ENCODE measurements at regions not wholly inside any gene's neighbourhood (a gene's known extent, or its start where the extent isn't known, plus 50 kb on each side); places are given as distances from the start of the nearest gene placed in this dataset.
A peak's percentile ranks its signal among the peaks of the same experiment; 100 is the strongest.

DNA sequence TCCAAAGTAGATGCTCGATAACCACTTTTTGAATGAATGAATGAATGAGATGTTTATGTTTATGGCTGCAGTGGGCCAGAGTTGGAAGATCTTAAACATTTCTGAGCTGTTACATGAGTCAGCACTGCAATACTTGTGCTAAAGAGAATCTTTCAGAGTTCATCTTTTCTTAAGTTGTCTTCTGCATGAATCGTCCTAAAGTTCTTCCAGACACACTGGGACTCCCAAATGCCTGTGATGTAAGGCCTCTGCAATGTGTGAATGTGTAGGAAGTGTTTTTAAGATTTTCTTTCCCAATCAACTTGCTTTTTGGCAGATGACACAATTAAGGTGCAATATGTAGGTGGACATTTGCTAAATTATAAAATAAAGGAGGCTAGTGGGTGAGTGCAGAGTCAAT is 50.3 kb upstream of the TRIM9 start:
- no peak for FAIRE-seq

DNA sequence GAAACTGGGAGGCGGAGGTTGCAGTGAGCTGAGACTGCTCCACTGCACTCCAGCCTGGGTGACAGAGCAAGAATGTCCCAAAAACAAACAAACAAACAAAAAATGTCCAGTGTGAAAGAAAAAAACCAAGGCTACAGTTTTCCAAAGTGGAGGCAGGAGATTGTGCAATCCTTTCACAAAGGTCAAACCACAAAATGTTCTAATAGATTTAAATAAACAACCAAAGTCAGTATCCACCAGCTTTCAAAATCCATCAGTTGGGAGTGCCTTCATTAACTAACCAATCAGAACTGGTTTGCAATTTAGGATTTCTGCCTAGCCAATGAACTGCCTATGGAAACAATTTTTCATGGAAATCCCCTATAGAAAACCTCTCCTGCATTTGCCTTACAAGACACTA is 52.3 kb upstream of the TRIM9 start:
- FAIRE-seq, result no peak

DNA sequence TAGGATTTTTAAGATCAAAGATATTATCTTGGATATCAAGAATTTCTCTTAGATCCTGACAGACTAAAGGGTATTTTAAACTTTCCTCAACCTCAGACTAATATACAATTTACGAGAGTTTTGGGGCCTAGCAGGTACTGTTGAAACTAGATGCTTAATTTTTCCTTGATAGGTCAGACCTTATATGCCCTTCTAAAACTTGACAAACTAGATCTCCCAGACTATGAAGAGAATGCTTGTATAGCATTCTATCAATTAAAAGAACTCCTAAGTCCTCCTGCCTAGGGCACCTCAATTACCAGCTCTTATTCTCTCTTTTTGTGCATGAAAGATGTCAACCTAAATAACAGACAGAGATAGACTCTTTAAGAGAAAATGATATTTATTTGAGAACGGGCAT is 60.4 kb upstream of the TRIM9 start:
- no peak for FAIRE-seq

DNA sequence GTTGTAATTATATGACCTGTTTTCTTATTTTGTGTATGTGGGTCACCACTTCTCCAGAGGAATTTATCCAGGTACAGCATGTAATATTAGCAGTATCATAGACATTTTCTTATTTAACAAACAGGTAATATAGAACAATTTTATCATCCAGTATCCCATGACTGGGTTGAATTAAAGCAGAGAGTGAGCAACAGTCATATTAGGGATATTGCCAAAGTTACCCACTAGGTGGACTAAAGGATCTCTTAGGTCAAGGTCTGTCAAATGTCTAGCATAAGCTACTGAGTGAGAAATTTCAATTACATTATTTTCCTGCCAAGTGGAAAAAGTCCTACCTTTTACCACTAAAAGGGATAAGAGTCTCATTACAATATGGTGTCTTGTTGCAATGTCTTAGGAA is 62.1 kb upstream of the TRIM9 start:
- FAIRE-seq, result peak; percentile 26

DNA sequence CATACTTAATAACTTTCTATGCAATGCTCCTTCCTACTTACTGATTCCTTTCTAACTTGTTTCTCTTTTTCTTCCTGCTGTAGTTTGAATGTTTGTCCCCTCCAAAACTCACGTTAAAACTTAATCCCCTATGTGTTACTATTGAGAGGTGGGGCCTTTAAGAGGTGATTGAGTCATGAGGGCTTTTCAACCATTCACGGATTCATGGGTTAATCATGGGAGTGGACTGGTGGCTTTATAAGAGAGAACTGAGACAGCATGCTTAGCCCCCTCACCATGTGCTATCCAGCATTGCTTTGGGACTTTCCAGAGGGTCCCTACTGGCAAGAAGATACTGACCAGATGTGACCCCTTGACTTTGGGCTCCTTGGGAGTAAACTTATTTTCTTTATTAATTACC is 66.0 kb upstream of the TRIM9 start:
- FAIRE-seq, result no peak

DNA sequence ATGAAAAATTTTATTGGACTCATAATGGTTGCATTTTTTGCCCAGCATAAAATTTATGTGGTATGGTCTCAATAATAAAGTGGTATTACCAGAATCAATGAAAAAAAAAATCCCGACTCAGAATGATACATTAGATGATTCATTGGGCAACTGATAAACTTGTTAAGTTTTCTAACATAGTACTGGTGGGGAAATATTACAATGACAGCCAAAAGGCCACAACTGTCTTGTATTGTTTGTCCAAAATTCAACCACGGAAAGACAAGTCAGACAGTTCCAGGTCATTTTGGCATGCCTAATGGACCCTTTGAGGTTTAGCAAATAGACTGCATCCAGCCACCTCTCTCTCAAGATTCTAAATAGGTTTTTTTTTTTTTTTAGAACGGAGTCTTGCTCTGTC is 70.5 kb upstream of the TRIM9 start:
- no peak for FAIRE-seq

DNA sequence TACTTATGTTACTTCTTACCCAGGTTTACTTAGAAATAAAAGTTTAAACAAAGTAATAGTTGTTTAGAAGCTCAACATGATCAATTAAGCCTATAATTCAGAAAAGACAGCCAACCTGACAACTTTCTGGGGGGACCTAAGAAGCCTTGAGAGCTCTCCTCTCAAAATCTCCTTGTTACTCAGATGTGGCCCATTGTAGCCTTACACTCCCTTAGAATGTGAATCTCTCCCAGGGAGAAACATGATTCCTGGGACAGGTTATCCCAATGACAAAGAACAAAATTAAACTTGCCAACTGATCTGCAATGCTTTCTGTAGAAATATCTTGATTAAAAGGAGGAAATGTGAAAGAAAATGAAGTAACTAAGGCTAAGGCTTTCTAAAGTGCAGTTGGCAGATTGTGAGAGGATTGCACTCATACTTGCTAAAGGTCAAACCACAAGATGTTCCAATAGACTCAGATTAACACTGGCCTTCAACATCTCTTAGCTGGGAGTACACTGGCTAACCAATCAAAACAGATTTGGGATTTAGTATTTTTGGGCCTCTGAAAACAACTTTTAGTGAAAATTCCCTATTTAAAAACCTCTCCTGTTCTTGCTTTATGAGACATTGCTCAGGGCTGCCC is 72.3 kb upstream of the TMX1 start:
- no peak for FAIRE-seq

DNA sequence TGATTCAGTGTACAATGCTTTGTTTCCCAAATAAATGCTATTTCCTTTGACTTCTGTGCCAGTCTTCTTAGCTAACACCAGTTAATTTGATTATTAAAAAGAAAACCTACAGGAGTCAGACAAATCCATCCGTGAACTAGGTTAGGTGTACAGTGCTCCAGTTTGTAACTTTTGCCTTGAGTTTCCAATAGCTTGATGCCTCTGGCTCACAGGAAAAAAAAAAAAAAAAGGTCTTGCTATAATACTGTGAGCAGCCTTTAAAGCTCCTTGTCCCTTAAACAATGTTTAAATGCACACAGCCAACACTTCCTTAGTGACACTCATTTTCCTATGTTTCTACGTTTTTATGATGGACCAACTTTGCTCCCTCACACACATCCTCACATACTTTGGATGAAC is 71.8 kb upstream of the TMX1 start:
- no peak for FAIRE-seq

DNA sequence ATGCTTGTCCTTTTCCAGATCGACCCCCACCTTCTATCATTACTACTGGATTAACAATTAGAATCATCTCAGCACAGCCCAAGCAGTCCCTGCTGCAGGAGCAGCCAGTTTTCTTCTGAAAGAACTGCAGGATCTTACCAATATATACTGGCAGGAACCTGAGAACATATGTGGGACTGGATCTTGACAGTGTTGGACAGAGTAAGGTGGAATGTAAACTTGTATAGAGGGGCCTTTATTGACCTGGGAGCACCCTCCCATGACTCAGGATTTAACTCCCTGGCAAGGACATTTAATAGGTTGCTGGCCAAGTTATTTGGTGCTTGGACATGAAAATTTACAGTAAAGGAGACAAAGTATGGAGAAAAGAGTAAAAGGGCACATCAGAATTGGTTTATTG is 66.2 kb upstream of the TMX1 start:
- FAIRE-seq, result no peak

DNA sequence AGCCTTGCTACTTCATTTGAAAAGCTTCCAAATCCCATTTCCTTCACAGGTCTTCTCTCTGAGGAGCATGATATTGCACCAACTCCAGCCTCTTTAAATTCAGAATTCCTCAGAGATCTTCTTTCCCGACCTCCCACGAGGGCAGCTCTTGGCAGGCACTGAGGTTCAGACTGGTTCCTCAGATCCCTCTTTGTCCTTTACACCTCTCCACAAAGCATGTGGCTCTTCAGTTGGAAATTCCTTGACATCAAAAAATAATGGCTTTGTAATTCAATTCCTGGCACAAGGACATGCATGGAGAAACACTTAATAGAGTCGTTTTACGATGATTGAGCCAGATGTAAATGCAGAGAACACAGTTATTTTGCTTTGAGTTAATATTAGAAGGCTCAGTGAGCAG is 63.2 kb upstream of the TMX1 start:
- no peak for FAIRE-seq

DNA sequence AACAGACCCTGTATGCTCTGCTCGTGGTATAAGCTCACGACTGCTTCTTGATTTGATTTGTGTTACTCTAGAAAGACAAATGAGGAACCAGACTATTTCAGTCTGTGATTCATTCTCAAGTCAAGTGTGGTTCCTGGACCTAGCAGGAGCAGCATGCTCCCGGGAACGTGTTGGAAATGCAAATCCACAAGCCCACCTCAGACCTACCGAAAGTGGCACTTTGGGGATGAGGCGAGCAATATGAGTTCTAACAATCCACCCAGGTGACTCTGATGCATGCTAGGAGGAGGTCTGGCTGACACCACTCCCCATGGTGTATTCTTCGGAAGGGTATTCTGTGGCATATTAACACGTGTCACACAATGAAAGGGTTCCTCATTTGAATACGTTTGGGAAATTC is 59.5 kb upstream of the TMX1 start:
- no peak for FAIRE-seq

DNA sequence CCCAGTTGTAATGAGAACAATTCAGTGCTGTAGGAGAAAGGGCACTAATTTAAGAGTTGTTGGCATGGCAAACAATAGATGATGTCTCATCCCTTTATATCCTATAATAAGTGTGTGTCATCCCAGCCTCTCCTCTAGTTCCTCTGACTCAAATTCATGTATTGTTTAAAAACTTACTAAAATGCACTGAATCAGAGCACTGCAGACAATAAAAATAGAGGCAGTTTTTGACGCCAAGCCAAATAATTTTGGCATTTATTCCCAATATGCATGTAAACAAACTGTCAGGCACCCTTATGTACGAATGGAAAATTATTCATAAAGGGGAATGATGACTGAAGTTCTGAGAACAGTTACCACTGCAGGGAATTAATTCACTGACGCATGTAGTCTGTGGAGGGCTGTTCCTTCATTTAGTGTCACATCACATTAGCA is 57.9 kb upstream of the TMX1 start:
- FAIRE-seq, result no peak

DNA sequence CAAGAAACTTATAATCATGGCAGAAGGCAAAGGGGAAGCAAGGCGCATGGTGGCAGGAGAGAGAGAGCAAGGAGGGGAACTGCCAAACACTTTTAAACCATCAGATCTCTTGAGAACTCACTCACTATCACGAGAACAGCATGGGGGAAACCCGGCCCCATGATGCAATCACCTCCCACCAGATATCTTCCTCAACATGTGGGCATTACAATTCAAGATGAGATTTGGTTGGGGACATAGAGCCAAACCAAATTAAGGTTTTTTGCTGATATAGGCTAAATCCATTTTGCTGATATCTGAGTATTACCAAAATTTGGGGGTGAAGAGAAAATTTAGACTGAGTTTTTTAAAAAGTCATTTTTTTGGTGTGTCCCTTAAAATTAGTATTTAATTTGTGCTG is 54.9 kb upstream of the TMX1 start:
- no peak for FAIRE-seq

DNA sequence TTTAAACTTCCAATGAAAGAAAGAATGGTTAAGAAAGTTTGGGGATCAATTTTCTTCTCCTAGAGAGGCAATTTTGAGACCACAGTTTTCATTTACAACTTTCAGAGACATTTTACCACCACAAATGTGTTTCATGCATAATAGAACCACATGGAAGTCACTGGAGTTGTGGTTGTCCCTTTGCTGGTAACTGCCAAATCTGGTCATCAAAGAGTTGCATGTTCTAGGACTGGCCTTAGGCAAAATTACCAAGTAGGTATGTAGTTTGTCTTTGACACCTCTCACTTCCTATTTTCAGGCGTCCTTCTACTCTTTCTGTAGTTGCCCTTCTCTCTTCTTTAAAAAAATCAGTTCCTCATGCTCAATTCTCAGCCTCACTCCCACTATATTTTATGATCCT is 54.3 kb upstream of the TMX1 start:
- FAIRE-seq, result no peak

DNA sequence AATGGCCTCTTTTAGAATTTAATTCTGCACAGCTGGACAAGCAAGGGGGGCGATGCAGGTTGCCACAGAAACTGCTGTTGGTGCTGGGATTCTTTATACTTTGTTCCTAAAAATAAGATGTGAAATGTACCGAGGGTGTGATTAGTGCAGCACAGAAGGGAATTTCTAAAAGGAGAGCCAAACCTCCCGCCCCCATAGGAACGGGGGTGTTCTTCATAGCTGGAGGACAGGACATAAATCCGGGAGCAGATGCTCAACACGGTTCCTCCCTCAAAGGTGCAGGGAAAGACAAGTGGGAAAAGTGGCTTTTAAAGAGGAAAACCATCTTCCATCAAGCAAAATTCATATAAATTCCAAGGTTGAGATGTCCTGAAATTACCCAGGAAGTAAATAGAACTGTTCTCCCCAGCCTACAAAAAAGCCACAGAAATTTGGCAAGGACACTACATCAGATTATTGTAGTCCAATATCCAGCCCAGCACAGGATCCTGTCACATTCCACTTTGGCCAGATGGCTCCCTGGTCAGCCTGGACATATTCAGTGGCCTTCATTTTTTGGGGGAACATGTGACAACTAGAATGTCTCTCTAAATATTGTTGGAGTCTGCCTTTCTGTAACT is 51.4 kb upstream of the TMX1 start:
- no peak for FAIRE-seq

DNA sequence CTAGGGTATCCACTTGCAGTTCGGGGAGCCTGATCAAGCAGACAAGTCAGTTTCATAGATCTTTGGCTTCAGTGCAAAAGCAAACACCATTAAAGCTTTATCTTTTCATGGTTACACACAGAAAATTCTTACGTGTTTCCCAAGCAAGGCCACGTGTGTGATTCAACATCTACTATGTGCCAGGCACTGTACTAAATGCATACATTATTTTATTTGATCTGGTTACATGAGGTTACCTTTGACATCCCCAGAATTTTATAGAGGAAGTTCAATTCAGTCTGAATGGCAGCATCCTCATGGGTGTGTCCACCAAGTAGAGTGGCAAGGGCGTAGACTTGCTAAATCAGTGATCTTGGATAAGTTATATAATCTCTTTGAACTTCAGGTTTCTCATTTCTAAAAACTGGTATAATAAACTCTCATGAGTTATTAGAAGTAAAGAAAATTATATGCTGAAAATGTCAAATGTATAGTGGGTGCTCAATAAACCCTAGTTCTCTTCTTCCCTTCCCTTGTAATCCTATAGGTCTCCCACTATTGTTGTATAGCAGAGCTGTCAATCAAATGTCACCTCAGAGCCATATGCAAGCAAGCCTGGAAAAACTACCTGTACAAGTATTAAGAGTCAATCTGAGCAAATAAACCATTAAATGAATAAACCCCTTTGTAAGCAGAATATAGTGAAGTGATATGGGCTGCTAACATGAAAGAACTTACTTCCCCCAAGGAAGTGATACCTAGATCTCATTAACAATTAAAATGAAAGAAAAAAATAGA is 50.3 kb upstream of the TMX1 start:
- no peak for FAIRE-seq
